ENCODE measurements at regions not wholly inside any gene's neighbourhood (a gene's known extent, or its start where the extent isn't known, plus 50 kb on each side); places are given as distances from the start of the nearest gene placed in this dataset.

- H3K27me3 ChIP-seq: no peaks in the 10 kb centered on the region
- no peak overlapping the region for H3K27ac ChIP-seq
- H3K4me1 ChIP-seq: no peaks in the 10 kb centered on the region
- no peak overlapping the region for H3K4me3 ChIP-seq
- WGBS, 2 donors: 61 to 73% methylated on average over 1 of the region's 1 CpG
- no peak for DNase-seq (ENCODE audit: low spot score in 2 of 2)
- H3K36me3 ChIP-seq: no peaks in the 10 kb centered on the region
- no peak for TF ChIP-seq POLR2A (IDR thresholded peaks at IDR 0.05)
- TF ChIP-seq EP300 (IDR thresholded peaks at IDR 0.05): no peak
- no peak for TF ChIP-seq CTCF (IDR thresholded peaks at IDR 0.05)
- peaks cover 0 to 30% (median 2%) of the 10 kb centered on the region in 4 donors for H3K9me3 ChIP-seq
Measured at GRCh38 chr5:87836696-87837095, 424.0 kb upstream of the CCNH start.

GRCh38 chr5:87831499-87831898 is 418.8 kb upstream of the CCNH start:
- H3K27ac ChIP-seq: no peak overlapping the region
- peaks cover 0 to 5% (median 0%) of the 10 kb centered on the region in 4 donors for H3K4me1 ChIP-seq
- WGBS, 2 donors: 86 to 91% methylated on average over 2 of the region's 2 CpGs
- no peak overlapping the region for H3K4me3 ChIP-seq
- TF ChIP-seq EP300 (IDR thresholded peaks at IDR 0.05) (no peak), CTCF (IDR thresholded peaks at IDR 0.05) (no peak), POLR2A (IDR thresholded peaks at IDR 0.05) (no peak)
- H3K36me3 ChIP-seq: no peaks in the 10 kb centered on the region
- no peak for DNase-seq (ENCODE audit: low spot score in 2 of 2)
- H3K9me3 ChIP-seq: peaks cover 0 to 17% (median 0%) of the 10 kb centered on the region in 4 donors
- no peaks in the 10 kb centered on the region for H3K27me3 ChIP-seq

GRCh38 chr5:87829217-87829551 is 416.5 kb upstream of the CCNH start:
- Histone ChIP-seq H3K4me3 (no peak overlapping the region), H3K27ac (no peak overlapping the region), H3K36me3 (no peaks in the 10 kb centered on the region), H3K27me3 (no peaks in the 10 kb centered on the region), H3K4me1 (peaks cover 0 to 5% (median 0%) of the 10 kb centered on the region in 4 donors), H3K9me3 (peaks cover 0 to 16% (median 0%) of the 10 kb centered on the region in 4 donors)
- DNase-seq (ENCODE audit: low spot score in 2 of 2): peak; percentile 70 to 86
- no peak for TF ChIP-seq EP300 (IDR thresholded peaks at IDR 0.05)
- no peak for TF ChIP-seq POLR2A (IDR thresholded peaks at IDR 0.05)
- TF ChIP-seq CTCF (IDR thresholded peaks at IDR 0.05): no peak
- 20 to 28% methylated on average over 5 of the region's 5 CpGs for WGBS, 2 donors

GRCh38 chr5:87828545-87829216 is 416.0 kb upstream of the CCNH start:
- Histone ChIP-seq H3K9me3 (peaks cover 0 to 16% (median 0%) of the 10 kb centered on the region in 4 donors), H3K4me3 (no peak overlapping the region), H3K36me3 (no peaks in the 10 kb centered on the region), H3K27me3 (no peaks in the 10 kb centered on the region), H3K27ac (no peak overlapping the region), H3K4me1 (peaks cover 0 to 5% (median 0%) of the 10 kb centered on the region in 4 donors)
- no peak for DNase-seq (ENCODE audit: low spot score in 2 of 2)
- 90 to 94% methylated on average over 2 of the region's 2 CpGs for WGBS, 2 donors
- TF ChIP-seq EP300 (IDR thresholded peaks at IDR 0.05): no peak
- no peak for TF ChIP-seq CTCF (IDR thresholded peaks at IDR 0.05)

GRCh38 chr5:87827539-87827938 is 414.8 kb upstream of the CCNH start:
- Histone ChIP-seq H3K27ac (no peak overlapping the region), H3K27me3 (no peaks in the 10 kb centered on the region), H3K9me3 (peaks cover 0 to 14% (median 0%) of the 10 kb centered on the region in 4 donors), H3K4me1 (peaks cover 0 to 5% (median 0%) of the 10 kb centered on the region in 4 donors), H3K4me3 (no peak overlapping the region), H3K36me3 (no peaks in the 10 kb centered on the region)
- DNase-seq (ENCODE audit: low spot score in 2 of 2): no peak
- 57 to 58% methylated on average over 8 of the region's 8 CpGs for WGBS, 2 donors
- TF ChIP-seq POLR2A (IDR thresholded peaks at IDR 0.05) (no peak), CTCF (IDR thresholded peaks at IDR 0.05) (no peak), EP300 (IDR thresholded peaks at IDR 0.05) (no peak)

Measured in tibial nerve (tissue), 4 donors.